Erythroblast (primary cell): ENCODE measurements at regions not wholly inside any gene's neighbourhood (a gene's known extent, or its start where the extent isn't known, plus 50 kb on each side); places are given as distances from the start of the nearest gene placed in this dataset.
"Not testable (repeated sequence)": the region's sequence is repeated elsewhere in the genome, so short reads cannot be mapped to it uniquely, and the experiment has no call there.

Source experiments
- DNase-seq, 2 experiments: peaks; one replicate each; lab custom pipeline; 2025; lab: John Stamatoyannopoulos, UW
- GATA1 ChIP-seq: IDR thresholded peaks from 2 replicates; pipeline ENCODE4 v1.6.1; 2011; ENCODE audit warnings: low read depth, mild to moderate bottlenecking, control low read depth, low read length, moderate library complexity
- POLR2A ChIP-seq: IDR thresholded peaks from 2 replicates; pipeline ENCODE4 v1.6.1; 2011; ENCODE audit warnings: mild to moderate bottlenecking, low read length

DNA sequence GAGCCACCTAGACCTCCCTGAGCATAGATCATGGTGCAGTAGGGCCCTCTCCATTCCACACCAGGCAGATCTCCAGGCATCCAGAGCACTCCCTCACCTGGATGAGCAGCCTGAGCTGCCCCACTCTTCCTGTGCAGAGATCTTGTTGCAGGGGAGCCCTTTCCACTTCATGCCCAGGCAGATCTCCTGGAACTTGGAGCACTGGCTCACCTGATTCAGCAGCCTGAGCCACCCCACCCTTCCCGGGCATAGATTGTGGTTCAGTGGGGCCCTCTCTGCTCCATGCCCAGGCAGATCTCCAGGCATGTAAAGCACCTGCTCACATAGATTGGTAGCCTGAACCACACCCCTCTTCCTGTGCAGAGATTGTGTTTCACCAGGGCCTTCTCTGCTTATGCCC lies 78.0 kb downstream of the SEC16B start:
- TF ChIP-seq POLR2A (no peak), GATA1 (no peak)
- no peak for DNase-seq

DNA sequence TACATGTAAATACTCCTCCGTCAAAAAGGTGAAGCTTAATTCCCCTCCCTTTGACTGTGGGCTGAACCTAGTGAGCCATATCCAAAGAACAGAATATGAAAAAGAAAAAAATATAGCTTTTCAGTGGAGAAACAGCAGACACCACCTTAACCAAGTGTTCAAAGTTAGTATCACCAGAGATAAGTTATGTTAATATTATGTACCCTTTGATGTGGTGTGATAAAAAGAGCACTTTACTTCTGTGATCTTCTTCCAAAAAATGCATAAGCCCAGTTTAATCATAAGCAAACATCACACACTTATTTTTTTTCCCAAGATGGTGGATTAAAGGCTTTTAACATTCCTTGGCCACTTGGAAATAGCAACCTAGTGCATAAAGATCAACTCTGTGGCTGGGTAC lies 79.4 kb downstream of the SEC16B start:
- no peak for DNase-seq
- TF ChIP-seq POLR2A: no peak
- TF ChIP-seq GATA1: no peak

DNA sequence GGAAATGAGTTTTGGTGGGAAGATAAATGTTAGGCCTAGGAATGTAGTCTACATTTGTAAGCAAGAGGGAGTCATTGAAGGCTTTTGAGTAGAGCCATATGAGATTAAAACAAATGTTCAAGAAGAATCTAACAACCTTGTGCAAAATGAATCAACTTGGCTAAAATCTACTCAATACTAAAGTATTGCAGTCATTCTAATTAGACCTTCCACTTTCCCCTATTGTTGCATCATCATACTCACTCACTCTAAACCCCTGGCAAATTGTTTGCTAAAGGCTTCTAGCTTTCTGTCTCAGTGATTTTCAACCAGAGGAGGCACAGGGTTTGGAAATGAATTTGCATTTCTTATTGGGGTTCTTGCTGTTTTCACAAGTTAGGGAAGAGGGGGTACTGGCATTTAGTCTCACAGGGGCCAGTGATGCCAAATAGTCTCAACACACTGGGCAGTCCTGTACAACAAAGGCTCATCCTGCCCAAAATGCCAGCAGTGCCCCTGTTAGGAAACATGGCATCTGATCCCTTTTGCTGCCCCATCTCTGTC lies 85.3 kb downstream of the SEC16B start:
- TF ChIP-seq POLR2A: no peak
- TF ChIP-seq GATA1: no peak
- DNase-seq: no peak

DNA sequence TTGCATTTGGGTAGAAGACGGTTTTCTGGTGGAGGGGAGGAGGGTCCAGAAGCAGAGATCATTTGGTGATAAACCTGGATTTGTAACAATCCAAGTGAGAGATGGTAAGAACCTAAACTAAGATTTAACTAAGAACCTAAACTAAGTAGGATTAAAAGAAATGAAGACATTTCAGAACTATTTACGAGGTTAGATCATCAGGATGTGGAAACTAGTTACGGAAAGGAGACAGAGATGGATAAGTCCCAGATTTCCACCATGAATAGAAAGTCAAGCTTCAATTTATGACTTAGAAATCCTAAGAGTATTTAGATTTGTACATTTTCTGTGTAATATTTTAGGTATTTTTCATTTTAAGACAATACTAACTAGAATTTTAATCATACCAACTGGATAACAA lies 86.3 kb downstream of the SEC16B start:
- TF ChIP-seq GATA1 (no peak), POLR2A (no peak)
- DNase-seq: no peak

DNA sequence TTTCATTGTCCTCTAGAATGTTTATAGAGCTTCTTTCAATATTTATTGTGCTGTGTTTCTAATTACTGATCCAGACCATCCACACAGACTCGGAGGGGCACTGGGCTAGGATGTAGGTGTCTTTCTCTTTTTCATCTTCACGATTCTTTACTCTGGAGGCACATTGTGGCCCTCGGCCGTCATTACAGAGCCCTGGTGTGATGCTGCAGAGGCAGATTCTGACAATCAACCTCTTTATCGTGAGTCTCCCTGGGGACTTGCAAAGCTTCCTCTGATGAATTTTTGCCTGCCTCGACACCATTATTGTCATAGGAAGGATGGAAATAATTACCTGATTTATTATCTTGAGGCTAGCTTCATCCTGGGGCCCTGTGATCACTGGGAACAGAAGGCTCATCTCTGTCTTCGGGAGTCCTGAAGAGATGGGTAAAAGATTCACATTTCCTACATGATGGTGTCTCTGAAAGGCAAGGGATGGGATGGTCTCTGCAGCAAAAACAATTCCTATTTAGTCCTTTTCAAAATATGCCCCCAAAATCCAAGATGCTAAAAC lies 89.4 kb downstream of the SEC16B start:
- TF ChIP-seq GATA1 (no peak), POLR2A (no peak)
- no peak for DNase-seq

DNA sequence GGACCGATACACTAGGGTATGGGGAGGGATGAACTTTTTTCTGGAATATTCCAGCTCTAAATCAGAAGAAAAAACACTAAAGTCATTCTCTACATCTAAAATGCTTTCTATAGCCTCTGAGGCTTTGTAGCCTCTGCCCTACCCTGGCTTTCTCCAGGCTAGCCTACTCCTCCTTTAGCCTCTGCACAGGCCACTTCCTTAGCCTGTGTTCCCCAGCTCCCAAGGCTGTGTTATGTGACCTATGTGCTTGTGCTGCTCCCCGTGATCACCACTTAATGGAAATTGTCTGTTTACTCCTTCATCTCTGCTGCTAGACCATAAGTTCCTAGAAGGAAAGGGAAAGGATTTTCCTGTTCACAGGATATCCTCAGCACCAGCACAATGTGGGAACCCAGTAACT lies 92.8 kb downstream of the SEC16B start:
- DNase-seq: no peak

DNA sequence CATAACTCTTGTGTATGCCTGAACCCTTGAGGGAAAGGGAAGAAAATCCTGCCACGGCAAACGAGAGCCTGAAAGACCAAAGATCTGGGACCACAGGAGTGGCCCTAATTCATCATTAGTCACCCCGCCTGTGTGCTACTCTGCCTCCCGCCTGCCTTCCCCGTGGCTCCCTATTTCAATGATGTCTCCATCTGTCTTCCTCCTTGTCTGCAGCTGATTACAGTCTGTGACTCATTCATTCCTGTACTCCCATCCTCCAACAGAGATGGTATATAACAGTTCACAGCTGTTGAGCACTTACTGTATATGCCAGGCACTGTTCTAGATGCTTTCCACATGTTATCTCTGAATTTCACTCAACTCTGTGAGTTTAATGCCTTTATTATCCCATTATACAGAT lies 96.6 kb downstream of the SEC16B start:
- DNase-seq: no peak
- no peak for TF ChIP-seq GATA1
- TF ChIP-seq POLR2A: no peak

More for the DNA sequence above, 92.8 kb downstream of the SEC16B start:
- TF ChIP-seq GATA1 (no peak), POLR2A (no peak)

DNA sequence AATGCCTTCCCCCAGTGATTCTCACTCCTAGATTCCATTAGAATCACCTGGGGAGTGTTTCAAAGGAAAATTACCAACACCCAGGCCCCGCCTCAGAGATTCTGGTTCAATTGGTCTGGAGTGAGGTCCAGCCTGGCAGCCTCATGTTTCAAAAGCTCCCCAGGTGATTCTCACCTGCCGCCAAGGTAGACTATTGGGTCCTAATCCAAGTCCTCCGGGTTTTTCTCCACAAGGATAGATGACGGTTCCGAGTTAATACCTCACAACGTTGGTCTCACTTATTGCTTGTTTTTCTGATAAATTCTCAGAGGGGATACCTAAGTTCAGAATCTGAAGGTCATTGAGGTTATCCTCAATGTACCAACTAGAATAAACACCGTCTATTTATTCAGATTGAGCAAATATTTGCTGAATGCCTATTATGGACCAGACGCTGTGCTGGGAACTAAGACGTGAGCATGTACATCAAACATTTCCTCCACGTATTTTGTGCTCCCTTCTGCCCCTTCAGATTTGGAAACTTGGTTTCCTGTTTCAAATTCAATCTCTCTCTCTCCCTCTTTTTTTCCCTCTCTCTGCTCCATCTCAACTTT lies 97.5 kb downstream of the SEC16B start:
- no peak for TF ChIP-seq POLR2A
- TF ChIP-seq GATA1: no peak
- DNase-seq: no peak

DNA sequence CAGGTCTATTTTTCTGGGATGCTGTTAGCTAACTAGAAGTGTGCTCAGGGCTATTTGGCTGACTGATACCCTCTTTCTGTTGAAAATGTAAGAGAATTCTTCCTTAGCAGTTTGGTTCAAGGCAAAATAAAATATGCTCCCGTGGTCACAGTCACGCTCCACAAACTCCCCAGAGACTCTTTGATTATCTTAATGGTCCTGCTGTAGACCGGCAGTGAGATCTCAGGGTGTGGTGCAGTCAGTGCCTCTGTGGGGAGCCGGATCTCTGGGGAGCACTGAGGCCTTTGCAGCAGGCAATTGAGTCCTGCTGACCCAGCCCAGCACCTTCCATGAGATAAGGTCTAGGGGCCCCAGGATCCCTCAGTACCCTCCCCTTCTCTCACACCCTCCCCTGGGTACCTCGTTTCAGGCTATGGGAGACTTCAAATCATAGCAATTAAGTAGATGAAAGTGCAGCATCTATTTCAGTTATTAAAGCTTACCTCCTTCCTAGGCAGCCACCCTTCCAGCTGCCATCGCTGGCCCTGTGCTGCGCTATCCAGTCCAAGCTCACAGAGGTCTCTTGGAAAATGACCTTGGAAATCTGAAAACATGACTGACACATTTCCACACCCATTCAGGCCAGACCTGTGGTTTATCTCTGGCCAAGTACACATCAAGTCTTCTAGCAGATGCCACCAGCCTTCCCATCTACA lies 98.1 kb downstream of the SEC16B start:
- TF ChIP-seq GATA1 (no peak), POLR2A (no peak)
- DNase-seq: no peak

DNA sequence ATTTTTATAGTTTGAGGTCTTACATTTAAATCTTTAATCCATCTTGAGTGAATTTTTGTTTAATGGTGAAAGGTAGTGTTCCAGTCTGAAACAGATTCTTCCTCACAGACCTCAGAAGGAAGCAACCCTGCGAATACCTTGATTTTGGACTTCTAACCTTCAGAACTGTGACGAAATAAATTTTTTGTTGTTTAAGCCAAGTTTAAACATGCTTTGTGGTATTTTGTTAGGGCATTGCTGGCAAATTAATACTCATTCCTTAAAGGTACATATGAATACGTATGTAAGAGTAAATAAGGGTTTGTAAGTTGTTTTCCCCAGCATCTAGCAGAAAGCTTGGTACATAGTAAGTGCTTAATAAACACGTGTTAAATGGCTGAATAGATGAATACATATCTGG lies 100.3 kb downstream of the SEC16B start:
- TF ChIP-seq POLR2A: no peak
- no peak for TF ChIP-seq GATA1
- DNase-seq: no peak

DNA sequence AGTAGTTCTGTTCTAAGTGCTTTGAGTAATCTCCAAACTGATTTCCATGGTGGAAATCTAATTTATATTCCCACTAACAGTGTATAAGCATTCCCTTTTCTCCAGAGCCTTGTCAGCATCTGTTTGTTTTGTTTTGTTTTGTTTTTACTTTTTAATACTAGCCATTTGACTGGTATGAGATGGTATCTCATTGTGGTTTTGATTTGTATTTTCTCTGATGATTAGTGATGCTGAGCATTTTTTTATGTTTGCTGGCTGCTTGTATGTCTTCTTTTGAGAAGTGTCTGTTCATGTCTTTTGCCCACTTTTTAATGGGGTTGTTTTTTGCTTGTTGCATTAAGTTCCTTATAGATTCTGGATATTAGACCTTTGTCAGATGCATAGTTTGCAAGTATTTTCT lies 100.8 kb downstream of the SEC16B start:
- not testable (repeated sequence) for DNase-seq

DNA sequence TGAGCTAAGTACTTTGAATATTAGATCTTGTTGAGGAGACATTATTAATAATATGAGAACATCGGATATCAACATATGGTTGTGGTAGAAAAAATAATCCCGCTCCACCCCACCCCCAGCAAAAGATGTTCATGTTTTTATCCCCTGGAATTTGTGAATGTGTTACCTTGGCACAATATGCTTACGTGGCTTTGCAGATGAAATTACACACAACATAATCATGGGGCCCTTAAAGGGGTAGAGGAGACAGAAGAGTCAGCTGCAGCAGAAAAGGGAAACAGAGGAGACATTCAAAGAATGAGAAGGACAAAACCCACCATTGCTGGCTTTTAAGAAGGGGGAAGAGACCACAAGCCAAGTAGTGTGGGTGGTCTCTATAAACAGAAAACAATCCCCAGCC lies 104.1 kb downstream of the SEC16B start:
- no peak for DNase-seq
- TF ChIP-seq POLR2A (no peak), GATA1 (no peak)

DNA sequence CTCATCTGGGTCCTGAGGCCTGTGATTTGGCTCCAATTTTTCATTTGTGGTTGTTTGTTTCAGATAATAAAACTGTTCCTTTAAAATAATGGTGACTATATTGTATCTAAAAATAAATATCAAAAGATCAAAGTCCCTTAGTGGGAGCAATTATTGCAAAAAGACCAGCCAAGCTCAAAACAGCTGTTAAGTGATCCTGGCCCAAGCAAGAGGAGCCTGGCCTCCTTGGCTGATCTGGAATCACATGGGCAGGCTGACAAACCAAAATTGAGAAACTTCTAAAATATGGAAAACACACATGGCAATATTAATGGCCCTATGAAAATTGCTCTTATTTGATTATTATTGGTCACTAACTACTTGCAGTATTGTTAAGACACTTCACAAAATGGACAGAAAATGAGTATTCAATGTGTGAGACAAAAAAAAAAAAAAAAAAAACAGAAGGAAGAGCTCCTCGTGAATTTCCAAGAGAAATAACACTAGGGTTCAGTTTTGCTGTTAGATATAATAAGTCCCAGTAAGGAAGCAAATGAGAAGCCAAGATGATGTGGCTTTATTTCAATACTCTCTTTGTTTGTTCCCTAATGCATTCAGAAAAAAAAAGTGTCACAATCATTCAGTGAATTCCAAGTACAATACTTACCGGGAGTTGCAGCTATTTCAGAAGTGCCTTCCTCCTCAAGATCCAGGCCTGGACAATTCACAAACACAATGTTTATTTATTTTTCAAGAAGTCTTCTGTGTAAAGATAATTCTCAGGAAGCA lies 105.1 kb downstream of the SEC16B start:
- DNase-seq: no peak
- TF ChIP-seq GATA1 (no peak), POLR2A (no peak)

DNA sequence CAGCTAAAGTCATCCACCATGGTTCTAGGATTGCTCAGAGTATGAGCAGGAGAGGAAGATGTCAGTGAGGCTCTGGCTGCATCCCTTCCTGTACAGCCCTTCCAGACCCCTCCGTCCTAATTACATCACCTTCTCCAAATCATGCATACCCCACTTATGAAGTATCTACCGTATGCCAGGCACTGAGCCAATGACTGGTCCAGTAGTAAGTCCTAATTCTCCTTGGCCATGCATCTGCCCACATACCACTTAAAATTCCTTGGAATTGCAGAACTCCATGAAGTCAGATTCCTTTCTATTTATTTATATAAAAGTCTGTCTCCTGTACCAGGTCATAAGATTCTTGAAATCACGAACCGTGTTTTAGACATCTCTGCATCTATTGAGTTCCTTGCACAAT lies 106.1 kb downstream of the SEC16B start:
- DNase-seq: no peak

More for the DNA sequence above, 106.1 kb downstream of the SEC16B start:
- TF ChIP-seq POLR2A: no peak
- no peak for TF ChIP-seq GATA1
